HL-60 (cell line): ENCODE measurements at regions not wholly inside any gene's neighbourhood (a gene's known extent, or its start where the extent isn't known, plus 50 kb on each side); places are given as distances from the start of the nearest gene placed in this dataset.

Source experiments
- DNase-seq, 2 experiments: peaks; one replicate each; pipeline ENCODE4 v3.0.0-alpha.2; 2010 to 2020; ENCODE audit warnings: low read depth in 1 of 2, low spot score in 1 of 2
- H3K27ac ChIP-seq: fragments of 250-450 bp; sonication (Bioruptor Pico); replicated peaks from 2 replicates; pipeline ENCODE4 v1.5.1; 2020; ENCODE audit warnings: mild to moderate bottlenecking, moderate library complexity
- H3K27me3 ChIP-seq: fragments of 250-450 bp; sonication (Bioruptor Pico); 2 replicates; pipeline ENCODE4 v1.5.1; 2021; ENCODE audit warnings: mild to moderate bottlenecking, moderate library complexity; ENCODE audit not compliant: insufficient read depth, poor library complexity, severe bottlenecking
- H3K4me3 ChIP-seq: replicated peaks from 2 replicates; pipeline ENCODE4 v1.5.1; 2011; ENCODE audit warnings: mild to moderate bottlenecking, control low read depth, low read length; ENCODE audit not compliant: insufficient read depth
- CTCF ChIP-seq: IDR thresholded peaks from one replicate; pipeline ENCODE4 v1.5.1; 2011; ENCODE audit warnings: low read length, control low read depth, inconsistent platforms; ENCODE audit not compliant: insufficient read depth
- GABPA ChIP-seq: IDR thresholded peaks from 2 replicates; pipeline ENCODE4 v1.6.1; 2012; ENCODE audit warnings: low read depth
- POLR2AphosphoS5 ChIP-seq: IDR thresholded peaks from 2 replicates; pipeline ENCODE4 v1.6.1; 2012; ENCODE audit warnings: low read depth
- REST ChIP-seq: IDR thresholded peaks from 2 replicates; pipeline ENCODE4 v1.6.1; 2012; ENCODE audit warnings: low read depth; ENCODE audit not compliant: insufficient replicate concordance
- SPI1 ChIP-seq: IDR thresholded peaks from 2 replicates; pipeline ENCODE4 v1.6.1; 2012; ENCODE audit warnings: low read depth, mild to moderate bottlenecking, borderline replicate concordance

GRCh38 chr16:5928476-5929065 lies 831.0 kb upstream of the EEF2KMT start:
- TF ChIP-seq POLR2AphosphoS5 (no peak), SPI1 (no peak), CTCF (no peak), GABPA (no peak), REST (no peak)
- H3K27ac ChIP-seq, result no peak overlapping the region
- no peak for DNase-seq
- H3K4me3 ChIP-seq, result no peak overlapping the region
- no peaks in the 10 kb centered on the region for H3K27me3 ChIP-seq

GRCh38 chr16:5925850-5926249 lies 828.3 kb upstream of the EEF2KMT start:
- Histone ChIP-seq H3K27me3 (no peaks in the 10 kb centered on the region), H3K27ac (no peak overlapping the region), H3K4me3 (no peak overlapping the region)
- TF ChIP-seq POLR2AphosphoS5, result no peak
- TF ChIP-seq SPI1, result no peak
- no peak for TF ChIP-seq CTCF
- no peak for TF ChIP-seq REST
- TF ChIP-seq GABPA, result no peak
- no peak for DNase-seq

- no peaks in the 10 kb centered on the region for H3K27me3 ChIP-seq
- H3K27ac ChIP-seq, result no peak overlapping the region
- H3K4me3 ChIP-seq, result no peak overlapping the region
- no peak for DNase-seq
- TF ChIP-seq SPI1 (no peak), POLR2AphosphoS5 (no peak), REST (no peak), GABPA (no peak), CTCF (no peak)
Observed at GRCh38 chr16:5922686-5923085, 825.1 kb upstream of the EEF2KMT start.
